Lower leg skin (tissue), 3 donors: ENCODE measurements at regions not wholly inside any gene's neighbourhood (a gene's known extent, or its start where the extent isn't known, plus 50 kb on each side); places are given as distances from the start of the nearest gene placed in this dataset.

Experiments
- POLR2A ChIP-seq, 2 donors: fragments of 450-650 bp; IDR thresholded peaks; one replicate each; pipeline ENCODE4 v1.6.1; 2016 to 2017; ENCODE audit warnings: antibody characterized with exemption in 2 of 2, mild to moderate bottlenecking in 1 of 2, moderate library complexity in 1 of 2
- TF ChIP-seq, protein P1 (sequence below), 3 donors: fragments of 450-650 bp; IDR thresholded peaks; one replicate each; pipeline ENCODE4 v1.5.1; 2016; ENCODE audit warnings: antibody characterized with exemption in 3 of 3, mild to moderate bottlenecking in 3 of 3, moderate library complexity in 2 of 3

DNA sequence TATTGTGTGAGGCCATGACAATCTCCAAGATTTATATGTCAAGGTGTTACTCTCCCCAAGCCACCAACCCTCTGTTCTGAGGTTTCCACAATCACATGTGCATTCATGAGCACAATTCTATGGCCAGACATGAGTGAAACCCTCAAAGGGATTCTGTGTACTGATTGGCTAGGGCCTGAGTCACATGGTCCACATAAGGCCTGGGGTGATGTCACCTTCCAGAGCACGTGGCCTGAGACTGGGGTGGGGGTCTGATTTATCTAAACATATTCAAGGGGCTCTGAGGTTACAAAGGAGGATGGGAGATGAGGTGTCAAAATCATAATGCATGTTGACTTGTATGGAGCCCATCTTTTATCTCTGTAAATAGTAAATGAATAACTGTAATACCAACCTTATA, 1369.9 kb upstream of the TMEM132C start:
- TF ChIP-seq, protein P1, sequence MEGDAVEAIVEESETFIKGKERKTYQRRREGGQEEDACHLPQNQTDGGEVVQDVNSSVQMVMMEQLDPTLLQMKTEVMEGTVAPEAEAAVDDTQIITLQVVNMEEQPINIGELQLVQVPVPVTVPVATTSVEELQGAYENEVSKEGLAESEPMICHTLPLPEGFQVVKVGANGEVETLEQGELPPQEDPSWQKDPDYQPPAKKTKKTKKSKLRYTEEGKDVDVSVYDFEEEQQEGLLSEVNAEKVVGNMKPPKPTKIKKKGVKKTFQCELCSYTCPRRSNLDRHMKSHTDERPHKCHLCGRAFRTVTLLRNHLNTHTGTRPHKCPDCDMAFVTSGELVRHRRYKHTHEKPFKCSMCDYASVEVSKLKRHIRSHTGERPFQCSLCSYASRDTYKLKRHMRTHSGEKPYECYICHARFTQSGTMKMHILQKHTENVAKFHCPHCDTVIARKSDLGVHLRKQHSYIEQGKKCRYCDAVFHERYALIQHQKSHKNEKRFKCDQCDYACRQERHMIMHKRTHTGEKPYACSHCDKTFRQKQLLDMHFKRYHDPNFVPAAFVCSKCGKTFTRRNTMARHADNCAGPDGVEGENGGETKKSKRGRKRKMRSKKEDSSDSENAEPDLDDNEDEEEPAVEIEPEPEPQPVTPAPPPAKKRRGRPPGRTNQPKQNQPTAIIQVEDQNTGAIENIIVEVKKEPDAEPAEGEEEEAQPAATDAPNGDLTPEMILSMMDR (IDR thresholded peaks at IDR 0.05), result no peak
- no peak for TF ChIP-seq POLR2A (IDR thresholded peaks at IDR 0.05)
